MM.1S (cell line): ENCODE measurements at regions not wholly inside any gene's neighbourhood (a gene's known extent, or its start where the extent isn't known, plus 50 kb on each side); places are given as distances from the start of the nearest gene placed in this dataset.

ENCODE experiments used
- DNase-seq: peaks from one replicate; pipeline ENCODE4 v3.0.0-alpha.2; 2015
- H2AFZ ChIP-seq: fragments of 300-600 bp; sonication (generic); 2 replicates; pipeline ENCODE4 v1.6.0; 2016; ENCODE audit warnings: antibody characterized with exemption, low read length
- H3F3A ChIP-seq: fragments of 300-600 bp; sonication (generic); 2 replicates; pipeline ENCODE4 v1.6.1; 2016; ENCODE audit warnings: mild to moderate bottlenecking, antibody characterized with exemption, low read length, moderate library complexity, mixed read lengths; ENCODE audit not compliant: insufficient read depth
- H3K27ac ChIP-seq: fragments of 300-600 bp; sonication (generic); 2 replicates; pipeline ENCODE4 v1.5.1; 2016; ENCODE audit warnings: mild to moderate bottlenecking, low read length
- H3K27me3 ChIP-seq: fragments of 300-600 bp; sonication (generic); replicated peaks from 2 replicates; pipeline ENCODE4 v1.6.0; 2016; ENCODE audit warnings: low read length; ENCODE audit not compliant: insufficient read depth
- H3K36me3 ChIP-seq: fragments of 300-600 bp; sonication (generic); replicated peaks from 2 replicates; pipeline ENCODE4 v1.6.1; 2016; ENCODE audit warnings: mild to moderate bottlenecking, low read length, mixed read lengths; ENCODE audit not compliant: insufficient read depth
- H3K4me1 ChIP-seq: fragments of 300-600 bp; sonication (generic); 2 replicates; pipeline ENCODE4 v1.6.1; 2016; ENCODE audit warnings: low read length, mixed read lengths
- H3K4me2 ChIP-seq: fragments of 300-600 bp; sonication (generic); 2 replicates; pipeline ENCODE4 v1.6.0; 2016; ENCODE audit warnings: low read depth, low read length
- H3K4me3 ChIP-seq: fragments of 300-600 bp; sonication (generic); 2 replicates; pipeline ENCODE4 v1.5.1; 2016; ENCODE audit warnings: low read length, mixed read lengths
- H3K79me2 ChIP-seq: fragments of 300-600 bp; sonication (generic); 2 replicates; pipeline ENCODE4 v1.6.1; 2016; ENCODE audit warnings: mixed run types, low read length, mixed read lengths
- H3K9ac ChIP-seq: fragments of 300-600 bp; sonication (generic); 2 replicates; pipeline ENCODE4 v1.6.1; 2016; ENCODE audit warnings: low read length, mixed read lengths
- H3K9me2 ChIP-seq: fragments of 300-600 bp; sonication (generic); replicated peaks from 2 replicates; pipeline ENCODE4 v1.6.1; 2016; ENCODE audit warnings: mild to moderate bottlenecking, low read length, mixed read lengths; ENCODE audit not compliant: insufficient read depth
- H3K9me3 ChIP-seq: fragments of 300-600 bp; sonication (generic); replicated peaks from 2 replicates; pipeline ENCODE4 v1.6.1; 2016; ENCODE audit warnings: mild to moderate bottlenecking, low read length, mixed read lengths; ENCODE audit not compliant: insufficient read depth
- H4K20me1 ChIP-seq: fragments of 300-600 bp; sonication (generic); 2 replicates; pipeline ENCODE4 v1.6.1; 2016; ENCODE audit warnings: mild to moderate bottlenecking, low read length, moderate library complexity, mixed read lengths; ENCODE audit not compliant: insufficient read depth
- CTCF ChIP-seq: fragments of 300-600 bp; sonication (generic); IDR thresholded peaks from 2 replicates; pipeline ENCODE4 v1.5.1; 2016; ENCODE audit warnings: antibody characterized with exemption, low read length, mixed read lengths
- EZH2 ChIP-seq: fragments of 300-600 bp; sonication (generic); optimal IDR thresholded peaks from 2 replicates; pipeline ENCODE3; 2017; ENCODE audit warnings: low read depth, mild to moderate bottlenecking, antibody characterized with exemption, low read length, mixed read lengths
- EZH2phosphoT487 ChIP-seq: fragments of 300-600 bp; sonication (generic); IDR thresholded peaks from 2 replicates; pipeline ENCODE4 v1.6.1; 2018; ENCODE audit warnings: antibody characterized with exemption, low read length

GRCh38 chr15:38050529-38051448, 116.3 kb downstream of the TMCO5A start:
- peak overlapping the region; percentile 21 for H3K4me2 ChIP-seq

DNA sequence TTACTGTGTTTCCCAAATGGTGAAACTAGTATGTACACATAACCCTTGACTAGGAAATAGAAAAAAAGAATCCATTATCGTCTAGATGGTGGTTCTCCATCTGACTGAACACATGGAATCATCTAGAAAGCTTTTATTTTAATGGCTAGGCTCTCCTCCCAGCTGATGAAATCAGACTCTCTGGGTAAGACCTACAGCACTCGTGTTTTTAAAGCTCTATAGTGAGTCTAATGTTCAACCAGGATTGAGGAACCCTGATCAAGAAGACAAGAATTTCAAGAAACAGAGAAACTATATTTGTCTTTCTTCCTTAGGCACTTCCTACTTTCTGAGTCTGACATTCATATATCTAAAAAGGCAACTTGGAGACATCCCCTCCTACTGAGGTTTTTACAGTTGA, 118.8 kb downstream of the TMCO5A start:
- no peak overlapping the region for H3K4me2 ChIP-seq
- H3K9me3 ChIP-seq = no peaks in the 10 kb centered on the region

More at GRCh38 chr15:38050529-38051448, 116.3 kb downstream of the TMCO5A start:
- H3K27ac ChIP-seq = peak overlapping the region; percentile 3; the same call in 1 of the 2 replicates
- DNase-seq = no peak
- H3F3A ChIP-seq = no peaks in the 10 kb centered on the region
- H3K4me1 ChIP-seq = peaks cover 27% of the 10 kb centered on the region
- H3K9ac ChIP-seq = no peak overlapping the region
- peak overlapping the region; percentile 40 for H2AFZ ChIP-seq
- H3K27me3 ChIP-seq = no peaks in the 10 kb centered on the region
- TF ChIP-seq EZH2phosphoT487 = no peak
- TF ChIP-seq EZH2 = no peak
- TF ChIP-seq CTCF = no peak
- no peak overlapping the region for H3K4me3 ChIP-seq
- no peaks in the 10 kb centered on the region for H3K79me2 ChIP-seq
- no peaks in the 10 kb centered on the region for H4K20me1 ChIP-seq
- no peaks in the 10 kb centered on the region for H3K9me3 ChIP-seq
- H3K9me2 ChIP-seq = no peaks in the 10 kb centered on the region
- H3K36me3 ChIP-seq = no peaks in the 10 kb centered on the region

DNA sequence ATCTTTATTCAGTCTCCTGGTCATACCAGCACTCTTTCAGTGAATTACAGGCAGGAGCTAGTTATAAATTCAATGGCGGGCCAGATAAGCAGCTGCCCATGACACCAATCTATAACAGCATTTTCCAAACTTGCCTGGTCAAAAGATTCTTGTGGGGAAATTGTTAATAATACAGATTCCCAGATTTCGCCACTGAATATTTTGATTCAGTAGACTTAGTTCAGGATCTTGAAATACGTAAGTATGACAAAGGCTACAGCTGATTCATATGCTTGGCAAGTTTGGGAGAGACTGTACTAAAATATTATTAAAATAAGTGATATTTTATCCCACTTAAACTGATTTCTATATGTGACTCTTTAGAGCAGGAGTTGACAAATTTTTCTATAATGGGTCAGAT, 119.3 kb downstream of the TMCO5A start:
- Histone ChIP-seq H3K36me3 (no peaks in the 10 kb centered on the region), H3K27ac (no peak overlapping the region), H3K9ac (no peak overlapping the region), H3K4me2 (no peak overlapping the region), H3K4me1 (peaks cover 30% of the 10 kb centered on the region), H4K20me1 (no peaks in the 10 kb centered on the region), H3K79me2 (no peaks in the 10 kb centered on the region), H3K4me3 (no peak overlapping the region), H3K9me2 (no peaks in the 10 kb centered on the region), H3F3A (0 out of 2 replicates have a peak, but pooled peaks cover under 1% of the 10 kb centered on the region), H3K27me3 (no peaks in the 10 kb centered on the region), H2AFZ (no peak overlapping the region), H3K9me3 (no peaks in the 10 kb centered on the region)
- TF ChIP-seq EZH2 (no peak), CTCF (no peak), EZH2phosphoT487 (no peak)
- DNase-seq = no peak

More for the DNA sequence above, 118.8 kb downstream of the TMCO5A start:
- Histone ChIP-seq H3K4me3 (no peak overlapping the region), H3K79me2 (no peaks in the 10 kb centered on the region), H4K20me1 (no peaks in the 10 kb centered on the region), H3K27me3 (no peaks in the 10 kb centered on the region), H3K36me3 (no peaks in the 10 kb centered on the region), H3K9ac (no peak overlapping the region), H3F3A (no peaks in the 10 kb centered on the region), H2AFZ (0 out of 2 replicates have a peak overlapping the region, but pooled peaks have one; percentile 9), H3K27ac (no peak overlapping the region), H3K9me2 (no peaks in the 10 kb centered on the region), H3K4me1 (peaks cover 27% of the 10 kb centered on the region)
- DNase-seq = no peak
- no peak for TF ChIP-seq EZH2
- no peak for TF ChIP-seq CTCF
- TF ChIP-seq EZH2phosphoT487 = no peak
